SIG-M5 (cell line): ENCODE measurements at regions not wholly inside any gene's neighbourhood (a gene's known extent, or its start where the extent isn't known, plus 50 kb on each side); places are given as distances from the start of the nearest gene placed in this dataset.
"Not testable (repeated sequence)": the region's sequence is repeated elsewhere in the genome, so short reads cannot be mapped to it uniquely, and the experiment has no call there.

ENCODE experiments used
- DNase-seq: peaks from one replicate; lab custom pipeline; 2025; lab: John Stamatoyannopoulos, UW

DNA sequence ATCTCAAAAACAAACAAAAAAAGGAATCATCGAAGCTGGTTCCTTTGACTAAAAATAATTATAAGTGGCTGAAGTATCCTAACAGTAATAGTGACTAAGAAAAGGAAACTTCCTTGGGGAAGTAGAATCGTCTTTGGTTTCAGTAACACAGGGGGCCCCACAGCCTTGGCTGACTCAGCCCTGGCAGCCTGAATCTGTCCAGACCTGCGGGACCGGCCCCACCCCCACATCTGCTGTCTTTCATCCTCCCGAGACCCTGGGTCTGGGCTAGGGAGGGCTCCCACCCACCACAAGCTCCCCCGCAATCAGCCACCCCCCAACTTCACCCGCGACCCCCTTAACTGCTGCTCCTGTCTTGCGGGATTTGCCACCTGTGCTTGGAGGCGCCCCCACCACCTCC, 1452.6 kb upstream of the ACVR2A start:
- no peak for DNase-seq

DNA sequence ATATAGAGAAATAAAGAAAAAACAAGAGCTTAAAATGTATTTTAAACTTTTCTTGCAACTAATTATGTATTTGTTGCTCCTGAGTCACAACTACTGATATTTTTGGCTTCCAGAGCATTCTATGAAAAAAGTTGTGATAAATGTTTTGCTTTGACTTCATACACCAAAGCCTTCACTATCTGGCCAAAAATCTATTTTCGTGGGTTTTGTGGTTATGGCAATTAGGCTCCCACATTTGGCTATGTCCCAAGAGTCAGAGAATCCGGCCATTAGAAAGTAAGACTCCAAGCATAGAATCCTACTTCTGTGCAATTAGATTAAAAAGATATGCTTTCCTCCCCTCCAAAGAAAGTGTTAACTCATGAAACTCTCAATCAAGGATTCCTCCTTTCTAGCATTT, 1456.1 kb upstream of the ACVR2A start:
- no peak for DNase-seq

DNA sequence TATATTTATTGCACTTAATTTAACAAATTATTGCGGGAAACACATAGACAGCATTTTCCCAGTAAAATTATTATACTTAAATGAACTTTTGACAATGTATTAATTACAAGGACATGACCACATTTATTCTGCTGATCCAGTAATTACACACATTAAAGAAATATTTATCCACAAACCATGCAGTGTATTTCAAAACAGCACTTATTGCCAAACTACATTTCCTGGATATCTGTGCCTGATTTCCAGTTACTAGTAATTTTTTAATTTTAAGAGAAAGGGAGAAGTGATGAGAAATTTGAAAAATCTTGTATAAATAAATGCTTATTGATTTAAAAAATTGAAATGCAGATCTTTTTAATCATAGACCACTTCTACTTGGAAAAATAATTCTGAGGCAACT, 1458.7 kb upstream of the ACVR2A start:
- no peak for DNase-seq

DNA sequence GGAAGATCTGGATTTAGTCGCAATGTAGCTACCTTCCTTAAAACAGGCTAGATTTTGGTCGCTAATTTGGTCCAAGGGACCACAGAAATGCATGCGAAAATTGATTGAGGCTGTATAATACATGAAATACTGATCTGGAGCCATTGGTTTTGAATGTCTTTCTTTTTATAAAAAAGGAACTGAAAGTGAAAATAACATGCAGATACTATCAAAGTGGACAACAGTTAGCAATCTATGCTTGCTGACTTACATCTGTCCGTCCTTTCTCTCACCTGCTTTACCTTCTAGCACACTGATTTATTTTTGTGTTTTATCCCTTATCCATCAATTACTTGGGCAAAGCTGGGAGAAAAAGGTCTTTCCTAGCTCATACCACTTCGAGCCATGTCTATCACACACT, 1459.8 kb upstream of the ACVR2A start:
- DNase-seq, result no peak

DNA sequence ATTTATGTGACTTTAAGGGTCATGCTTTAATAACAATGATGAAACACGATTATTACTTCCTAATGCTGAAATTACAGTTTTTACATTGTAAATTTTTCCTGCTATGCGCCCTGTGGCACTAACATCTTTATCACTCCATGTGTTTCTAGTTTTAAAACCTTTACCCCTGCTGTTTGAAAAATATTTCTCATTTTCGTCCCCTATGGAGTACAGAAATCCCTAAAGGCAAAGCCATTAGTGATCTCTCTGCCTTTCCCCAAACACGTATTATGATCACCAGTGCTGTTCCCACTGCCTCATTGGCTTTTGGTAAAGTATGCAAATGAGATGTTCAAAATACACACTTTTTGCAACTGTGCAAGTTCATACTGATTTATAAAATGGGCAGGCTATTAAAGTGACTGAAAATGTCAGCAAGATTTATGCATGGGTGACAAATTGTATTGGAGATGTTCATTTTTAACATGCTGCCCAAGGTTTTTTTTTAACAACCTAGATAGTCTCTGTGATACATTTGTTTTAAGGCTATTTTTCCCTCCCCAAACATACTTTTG, 1468.2 kb upstream of the ACVR2A start:
- DNase-seq, result no peak

DNA sequence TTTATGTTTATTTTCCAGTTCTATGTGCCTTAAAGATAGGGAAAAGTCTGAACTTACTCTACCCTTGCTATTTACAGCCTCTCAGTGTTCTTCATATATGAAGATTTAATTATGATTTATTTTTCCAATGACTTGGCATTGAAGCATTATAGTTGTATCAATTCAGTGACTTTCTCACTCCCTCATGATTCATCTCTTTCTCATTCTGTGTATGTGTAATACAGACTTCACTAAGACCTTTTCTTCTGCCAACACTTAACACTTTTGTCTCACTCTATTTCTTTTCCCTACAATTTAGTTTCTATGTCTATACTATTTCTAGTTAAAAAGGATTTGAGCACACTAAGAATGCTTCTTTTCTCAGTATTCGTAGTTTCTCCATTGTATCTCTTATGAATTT, 1470.3 kb upstream of the ACVR2A start:
- DNase-seq, result no peak

DNA sequence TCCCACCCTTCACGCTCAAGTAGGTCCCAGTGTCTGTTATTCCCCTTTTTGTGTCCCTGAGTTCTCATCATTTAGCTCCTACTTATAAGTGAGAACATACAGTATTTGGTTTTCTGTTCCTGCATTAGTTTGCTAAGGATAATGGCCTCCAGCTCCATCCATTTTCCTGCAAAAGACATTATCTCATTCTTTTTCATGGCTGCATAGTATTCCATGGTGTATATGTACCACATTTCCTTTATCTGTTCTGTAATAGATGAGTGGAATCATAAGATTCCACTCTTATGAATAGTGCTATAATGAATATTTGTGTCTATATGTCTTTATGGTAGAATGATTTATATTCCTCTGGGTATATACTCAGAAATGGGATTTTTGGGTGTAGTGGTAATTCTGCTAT, 1473.5 kb upstream of the ACVR2A start:
- not testable (repeated sequence) for DNase-seq

DNA sequence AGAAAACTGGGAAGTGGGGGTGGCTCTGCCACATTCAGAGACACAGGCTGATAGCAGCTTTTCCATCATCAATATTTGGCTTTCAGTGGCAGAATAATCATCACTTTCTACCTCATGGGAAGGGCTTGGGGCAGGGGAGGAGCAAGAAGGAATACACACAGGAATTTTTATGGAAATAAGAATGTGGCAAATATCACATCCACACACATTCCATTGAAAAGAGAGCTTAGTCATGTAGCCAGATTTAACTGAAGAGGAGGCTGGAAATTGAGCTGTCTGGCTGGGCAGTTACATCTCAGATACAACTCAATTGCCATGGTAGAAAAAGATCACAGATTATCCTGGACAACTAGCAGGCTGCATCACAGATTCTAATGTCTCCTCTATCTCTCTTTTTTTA, 1474.0 kb upstream of the ACVR2A start:
- DNase-seq, result no peak

DNA sequence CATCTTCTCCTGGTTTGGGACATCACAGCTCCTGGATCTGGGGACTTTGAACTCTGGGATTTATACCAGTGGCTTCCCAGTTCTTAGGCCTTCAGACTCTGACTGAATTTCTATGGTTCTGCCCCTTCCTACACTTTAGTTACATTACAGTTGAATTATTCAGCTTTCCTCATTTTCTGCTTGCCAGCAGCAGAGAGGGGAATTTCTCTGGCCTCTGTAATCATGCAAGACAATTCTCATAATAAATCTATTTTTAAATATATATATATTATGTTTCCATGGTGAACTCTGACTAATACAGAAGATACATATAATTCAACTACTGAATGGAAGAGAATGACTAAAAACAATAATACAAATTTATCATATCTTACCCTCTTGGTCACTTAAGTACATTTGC, 1478.6 kb upstream of the ACVR2A start:
- no peak for DNase-seq

DNA sequence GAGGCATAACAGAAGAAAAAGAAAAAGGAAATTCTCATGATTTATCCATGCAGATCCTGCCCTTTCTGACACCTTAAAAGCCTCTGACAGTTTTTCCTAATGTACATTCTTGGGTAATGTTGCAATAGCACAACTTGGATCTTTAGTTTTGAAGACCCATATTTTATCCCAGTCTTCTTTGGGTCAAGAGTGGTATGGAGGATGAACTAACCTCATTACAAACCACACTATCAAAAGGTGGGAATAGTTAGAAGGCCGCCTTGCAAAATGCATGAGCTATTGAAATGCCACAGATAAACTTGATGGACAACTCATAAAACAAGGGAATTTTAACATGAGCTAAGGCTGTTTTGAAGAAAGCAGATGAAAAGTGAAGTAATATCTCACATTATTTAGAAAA, 1479.8 kb upstream of the ACVR2A start:
- DNase-seq, result no peak

DNA sequence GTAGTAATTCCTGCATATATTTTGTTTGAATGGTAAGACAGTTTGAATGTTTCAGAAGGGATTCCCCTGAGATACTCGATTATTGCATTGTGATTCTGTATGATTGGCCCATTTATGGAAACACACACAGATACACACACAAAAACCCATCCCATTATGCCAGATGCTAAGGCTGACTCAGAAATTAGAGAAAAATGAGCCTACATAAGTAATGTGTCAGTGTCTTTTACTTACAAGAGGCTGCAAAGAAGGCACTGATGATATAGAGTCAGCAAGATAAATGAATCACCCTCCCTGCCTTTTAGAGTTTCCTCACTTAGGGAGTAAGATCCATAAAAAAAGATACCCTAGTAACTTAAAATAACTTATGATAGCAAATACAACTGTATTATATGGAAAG, 1481.1 kb upstream of the ACVR2A start:
- DNase-seq, result no peak

DNA sequence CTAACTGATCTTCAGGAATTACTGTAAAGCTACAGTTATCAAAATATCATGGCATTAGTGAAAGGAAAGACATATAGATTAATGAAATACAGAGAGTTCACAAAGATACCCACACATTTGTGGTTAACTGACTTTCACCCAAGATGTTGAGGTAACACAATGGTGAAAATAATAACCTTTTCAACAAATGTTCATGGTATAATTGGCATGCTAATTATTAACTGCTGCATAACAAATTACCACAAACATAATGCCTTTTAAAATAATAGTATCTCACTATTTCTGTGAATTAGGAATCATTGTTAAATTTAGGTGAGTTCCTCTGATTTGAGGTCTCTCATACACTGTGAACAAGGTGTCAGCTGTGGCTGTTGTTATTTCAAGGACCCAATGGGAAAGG, 1493.1 kb upstream of the ACVR2A start:
- DNase-seq, result no peak

DNA sequence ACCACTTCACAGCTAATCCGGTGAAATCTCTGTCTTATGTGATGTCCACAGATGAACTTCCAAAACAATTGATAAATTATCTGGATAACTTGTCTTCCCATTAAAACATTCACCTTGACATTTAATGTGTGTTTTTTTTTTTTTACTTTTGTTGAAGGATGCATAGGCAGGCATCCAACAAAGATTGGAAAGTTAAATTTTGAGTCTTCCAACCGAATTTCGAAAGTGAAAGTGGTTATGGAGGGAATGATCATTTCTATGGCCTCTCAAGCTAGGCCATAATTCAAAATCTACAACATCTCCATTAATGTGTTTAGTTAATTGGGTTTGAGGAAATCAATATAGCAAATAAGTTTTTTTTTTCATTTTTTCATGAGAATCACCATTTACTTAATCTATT, 1495.5 kb upstream of the ACVR2A start:
- DNase-seq, result no peak

DNA sequence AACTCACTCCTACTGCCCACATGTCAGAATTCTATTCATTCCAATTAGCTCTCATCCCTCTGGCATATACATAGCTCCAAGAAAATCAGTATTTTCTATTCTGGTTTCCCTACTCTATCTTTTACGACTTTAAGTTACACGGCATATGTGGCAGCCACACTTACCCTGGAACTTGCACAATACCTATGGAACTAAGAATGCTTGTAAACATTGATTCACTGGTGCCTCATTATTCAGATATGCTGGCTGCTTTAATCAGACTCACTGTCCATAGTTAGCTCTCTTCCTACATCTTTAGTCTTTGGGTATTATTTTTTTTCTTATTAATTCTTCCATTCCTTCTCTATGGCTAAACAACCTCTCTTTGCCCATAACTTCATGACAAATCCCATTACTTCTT, 1519.9 kb upstream of the ACVR2A start:
- no peak for DNase-seq

DNA sequence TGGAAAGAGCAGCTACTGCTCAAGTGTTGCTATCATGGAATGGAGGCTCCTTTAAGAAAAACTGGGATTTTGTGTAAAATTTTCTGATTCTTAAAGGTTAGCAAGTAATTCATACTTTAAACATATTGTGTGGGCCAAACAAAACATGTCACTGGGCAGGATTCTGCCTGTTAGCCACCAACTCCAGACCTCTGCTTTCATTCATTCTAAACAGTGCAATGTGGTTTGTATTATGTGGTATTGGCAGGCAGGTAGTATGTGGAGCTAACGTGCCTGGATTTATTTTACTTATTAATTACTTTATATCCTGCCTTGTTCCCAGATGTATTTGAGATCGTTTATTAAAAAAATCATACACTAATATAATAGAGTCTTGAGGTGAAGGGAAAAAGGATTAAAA, 1521.3 kb upstream of the ACVR2A start:
- no peak for DNase-seq

DNA sequence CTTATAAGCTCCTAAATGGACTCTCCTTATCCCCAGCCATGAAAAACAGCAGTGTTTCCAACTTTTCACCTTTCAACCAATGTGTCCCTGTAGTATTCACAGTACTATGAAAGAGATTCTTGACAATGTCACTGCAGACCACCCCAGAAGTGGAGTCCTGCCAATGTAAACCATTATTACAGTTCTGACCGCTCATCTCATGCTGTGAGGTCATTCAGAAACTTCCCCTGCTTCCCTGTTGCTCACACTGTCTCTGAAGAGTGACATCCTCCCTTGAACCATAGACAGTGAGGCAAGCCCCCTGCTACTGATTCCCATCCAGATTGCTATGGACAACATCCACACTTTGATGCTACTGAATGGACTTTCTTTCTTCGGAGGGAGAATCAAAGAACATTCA, 1523.7 kb upstream of the ACVR2A start:
- DNase-seq, result no peak

DNA sequence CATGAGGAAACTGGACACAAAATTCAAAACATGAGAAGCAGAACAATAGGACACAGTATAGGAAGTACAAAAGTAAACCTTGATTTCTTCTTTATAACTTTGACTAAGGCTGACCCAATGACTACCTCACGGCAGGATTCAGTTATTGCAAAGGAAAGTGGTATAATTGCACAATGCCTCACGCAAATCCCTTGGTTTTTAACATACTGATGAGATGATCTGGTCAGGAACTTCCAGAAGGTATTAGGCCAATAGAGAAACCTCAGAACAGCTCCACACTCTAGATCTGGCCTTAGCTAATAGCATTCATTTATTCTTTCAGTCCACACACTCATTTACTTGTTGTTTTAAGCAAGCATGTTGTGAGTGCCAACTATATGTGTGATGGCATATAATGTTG, 1526.9 kb upstream of the ACVR2A start:
- DNase-seq, result no peak

DNA sequence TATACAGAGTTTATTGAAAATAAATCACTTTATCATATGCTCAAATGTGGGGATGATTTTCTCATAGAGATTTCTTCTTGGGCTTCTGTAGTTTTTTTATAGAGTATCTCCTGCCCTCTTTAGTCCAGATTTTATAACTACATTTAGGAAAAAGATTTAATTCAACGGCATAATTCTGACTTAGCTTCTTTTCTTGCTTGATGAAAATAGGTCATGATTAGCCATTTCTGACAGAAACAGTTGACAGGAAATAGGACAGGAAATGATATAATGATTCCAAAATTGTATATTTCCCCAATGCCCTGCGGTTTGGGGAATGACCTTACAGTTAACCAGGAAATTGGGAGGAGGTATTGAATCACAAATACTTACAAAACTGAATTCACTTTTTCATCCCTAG, 1531.9 kb upstream of the ACVR2A start:
- DNase-seq, result no peak

DNA sequence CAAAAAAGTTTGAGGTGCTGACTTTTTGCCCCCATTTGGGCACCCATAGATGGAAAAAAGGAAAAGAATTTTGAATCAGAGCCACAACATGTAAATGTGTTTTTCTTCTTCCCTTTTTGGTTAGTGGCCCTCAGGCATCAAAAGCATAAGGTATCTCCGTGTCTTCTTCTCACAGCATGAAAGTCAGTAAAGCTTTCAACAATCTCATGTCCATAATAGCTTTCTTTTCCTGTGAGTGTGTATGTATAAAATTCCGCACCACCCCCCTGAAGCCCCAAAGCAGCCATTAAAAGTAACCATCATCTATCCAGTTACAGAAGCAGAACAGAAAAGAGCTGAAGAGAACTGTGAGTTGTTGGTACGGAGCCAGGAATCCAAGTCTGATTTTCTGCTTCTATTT, 1539.7 kb upstream of the ACVR2A start:
- no peak for DNase-seq

DNA sequence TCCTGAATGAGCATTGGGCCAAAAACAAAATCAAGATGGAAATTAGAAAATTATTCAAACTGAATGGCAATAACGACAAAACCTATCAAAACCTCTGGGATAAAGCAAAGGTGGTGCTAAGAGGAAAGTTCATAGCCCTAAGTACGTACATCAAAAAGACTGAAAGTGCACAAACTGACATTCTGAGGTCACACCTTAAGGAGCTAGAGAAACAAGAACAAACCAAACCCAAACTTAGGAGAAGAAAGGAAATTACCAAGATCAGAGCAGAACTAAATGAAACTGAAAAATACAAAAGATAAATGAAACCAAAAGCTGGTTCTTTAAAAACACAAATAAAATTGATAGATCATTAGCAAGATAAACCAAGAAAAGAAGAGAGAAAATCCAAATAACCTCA, 1543.5 kb upstream of the ACVR2A start:
- no peak for DNase-seq

DNA sequence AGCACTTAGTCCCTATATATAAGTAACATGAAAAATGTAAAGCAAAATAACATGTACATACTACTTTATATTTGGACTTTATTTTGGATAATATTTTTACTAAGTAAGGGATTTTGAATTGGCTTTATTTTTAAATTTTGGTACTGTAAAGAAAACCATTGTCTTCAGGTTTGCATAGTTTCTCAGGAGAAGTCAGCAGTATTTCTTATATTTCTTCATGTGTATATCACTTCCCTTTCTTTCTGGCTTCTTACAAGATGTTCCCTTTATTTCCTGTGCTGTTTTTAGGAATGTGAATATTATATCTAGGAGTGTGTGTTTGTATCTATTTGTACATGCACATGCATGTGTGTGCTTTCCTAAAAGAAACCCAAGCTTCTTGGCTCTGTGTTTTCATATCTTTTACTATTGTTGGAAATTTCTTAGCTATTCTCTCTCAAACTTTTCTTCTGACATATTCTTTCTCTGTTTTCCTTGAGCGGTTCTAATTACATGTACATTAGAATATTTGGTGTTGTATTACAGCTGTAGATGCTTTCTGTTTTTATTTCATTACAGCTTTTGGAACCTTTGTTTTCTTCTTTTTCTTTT, 1549.7 kb upstream of the ACVR2A start:
- no peak for DNase-seq

DNA sequence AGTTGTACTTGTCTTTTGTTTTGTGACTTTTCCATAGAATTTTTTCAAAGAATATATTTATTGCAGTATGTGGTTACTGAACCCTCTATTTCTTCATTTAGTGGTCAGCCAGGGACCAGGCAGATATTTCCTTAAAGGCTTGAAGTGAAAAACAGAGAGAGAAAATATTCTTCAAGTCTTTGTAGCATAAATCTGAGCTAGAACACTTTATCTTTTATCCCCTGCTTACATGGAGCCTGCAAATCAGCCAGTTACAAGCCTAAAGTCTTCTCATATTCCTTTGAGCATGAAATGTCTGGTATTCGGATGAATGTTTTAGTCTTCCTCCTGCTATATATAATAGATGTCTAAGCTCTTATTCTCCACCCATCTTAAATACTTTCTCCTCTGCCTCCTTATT, 1557.5 kb upstream of the ACVR2A start:
- no peak for DNase-seq

DNA sequence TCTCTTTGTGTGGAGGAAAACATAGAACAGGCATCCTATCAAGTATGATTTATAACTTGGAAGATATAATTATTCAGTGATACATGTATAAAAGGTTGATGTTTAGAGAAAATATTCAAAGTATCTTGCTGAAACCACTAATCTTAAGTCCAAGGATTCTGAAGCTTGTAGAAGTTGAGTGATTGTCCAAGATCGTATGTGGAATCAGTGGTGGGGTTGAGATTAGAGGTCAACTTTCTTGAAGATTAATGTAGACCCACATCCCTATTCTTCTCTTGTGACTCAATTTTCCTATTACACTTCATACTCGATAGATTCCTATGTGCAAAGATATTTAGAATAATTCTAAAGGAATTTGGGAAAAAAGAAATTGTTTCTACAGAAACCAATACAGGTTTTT, 1565.9 kb upstream of the ACVR2A start:
- no peak for DNase-seq

DNA sequence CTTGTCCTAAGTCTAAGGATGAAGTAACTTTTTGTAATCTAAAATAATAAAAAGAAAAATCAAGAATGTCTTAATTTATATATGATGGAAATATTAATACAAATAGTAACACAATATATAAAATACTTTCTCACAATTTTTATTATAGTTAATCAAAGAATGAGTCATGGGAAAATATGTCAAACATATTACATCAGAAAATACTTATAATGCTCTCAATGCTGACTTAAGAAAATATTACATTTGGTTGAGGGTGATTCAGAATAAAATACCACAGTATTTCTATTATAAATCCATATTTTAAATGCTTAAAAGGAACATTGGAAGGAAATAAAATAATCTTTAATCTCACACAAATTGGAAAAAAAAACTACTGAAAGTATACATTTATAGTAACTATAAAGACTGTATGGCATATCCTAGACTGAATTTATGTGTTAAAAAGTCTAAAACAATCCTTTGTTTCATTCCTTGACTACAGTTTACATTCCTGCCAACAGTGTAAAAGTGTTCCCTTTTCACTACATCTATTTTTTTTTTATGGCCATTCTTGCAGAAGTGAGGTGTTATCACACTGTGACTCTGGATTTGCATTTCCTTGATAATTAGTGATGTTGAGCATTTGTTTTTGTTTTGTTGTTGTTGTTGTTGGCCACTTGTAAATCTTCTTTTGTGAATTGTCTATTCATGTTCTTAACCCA, 1573.5 kb upstream of the ACVR2A start:
- DNase-seq, result no peak
